ENCODE measurements at regions not wholly inside any gene's neighbourhood (a gene's known extent, or its start where the extent isn't known, plus 50 kb on each side); places are given as distances from the start of the nearest gene placed in this dataset.

DNA sequence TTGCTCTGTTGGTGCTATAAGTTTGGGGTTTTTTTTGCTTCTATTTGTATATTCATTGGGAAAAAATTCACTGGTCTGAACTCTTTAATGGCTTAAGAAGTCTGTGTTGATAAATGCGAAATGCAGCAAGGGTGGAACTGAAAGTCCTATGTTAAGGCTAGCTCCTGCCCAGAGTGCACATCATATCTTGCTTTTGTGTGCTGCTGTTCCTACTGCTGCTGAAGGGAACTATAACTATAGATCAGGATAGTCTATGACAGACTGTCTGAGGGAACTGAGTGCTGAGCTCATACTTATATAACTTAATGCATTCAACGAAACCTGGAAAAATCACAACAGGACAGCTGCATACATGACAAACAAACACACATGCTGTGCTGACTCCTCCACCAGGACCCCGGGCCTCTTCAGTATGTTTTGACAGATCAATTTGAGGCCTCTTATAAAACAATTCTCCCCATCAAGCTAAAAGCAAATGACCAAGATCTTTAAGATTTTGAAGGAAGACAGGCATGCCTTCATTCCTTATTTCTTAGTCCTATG, 1031.5 kb upstream of the ADGRL2 start:
- DNase-seq (ENCODE audit: low spot score) (no peak), ATAC-seq (no peak), FAIRE-seq (no peak)
- no TSS peak for BruUV-seq (replicated peaks)
- ChIA-PET CTCF (ENCODE audit: low intra/inter-chr PET ratio, low total read pairs) (no interaction called here), POLR2A (no interaction called here)
- no peaks in the 10 kb centered on the region for H3K79me2 ChIP-seq (ENCODE audit: insufficient read depth, low read length)
- no peak overlapping the region for H3K4me2 ChIP-seq (ENCODE audit: low read depth, low read length)
- WGBS (ENCODE audit: low lambda C conversion rate), result 8% methylated on average over 3 of the region's 3 CpGs
- H3K27me3 ChIP-seq (ENCODE audit: control insufficient read depth in 1 of 2, insufficient read depth in 2 of 2, low read length in 2 of 2), result no peaks in the 10 kb centered on the region
- no peaks in the 10 kb centered on the region for H4K20me1 ChIP-seq (ENCODE audit: insufficient read depth, low read length)
- no peak overlapping the region for H3K4me3 ChIP-seq (replicated peaks in 1 of 3; ENCODE audit: insufficient read depth in 1 of 3, low read depth in 2 of 3, low read length in 3 of 3)
- no peak overlapping the region for H3K27ac ChIP-seq (ENCODE audit: extremely low read length, insufficient read depth, low read length)
- no peaks in the 10 kb centered on the region for H3K36me3 ChIP-seq (replicated peaks in 1 of 2; ENCODE audit: control insufficient read depth in 1 of 2, insufficient read depth in 2 of 2, low read length in 2 of 2)
- TF ChIP-seq ZSCAN31 (CRISPR knock-in tag; IDR thresholded peaks at IDR 0.05; ENCODE audit: low read depth) (no peak), AGO2 (optimal IDR thresholded peaks at IDR 0.05; ENCODE audit: low read depth, low read length) (no peak), GABPB1 (CRISPR knock-in tag; IDR thresholded peaks at IDR 0.05) (no peak), NFE2 (CRISPR knock-in tag; IDR thresholded peaks at IDR 0.05) (no peak), GLI4 (CRISPR knock-in tag; IDR thresholded peaks at IDR 0.05; ENCODE audit: borderline replicate concordance) (no peak), FOXO1 (CRISPR knock-in tag; IDR thresholded peaks at IDR 0.05) (no peak), SRY (CRISPR knock-in tag; IDR thresholded peaks at IDR 0.05) (no peak)
- TF ChIP-seq, protein P1, sequence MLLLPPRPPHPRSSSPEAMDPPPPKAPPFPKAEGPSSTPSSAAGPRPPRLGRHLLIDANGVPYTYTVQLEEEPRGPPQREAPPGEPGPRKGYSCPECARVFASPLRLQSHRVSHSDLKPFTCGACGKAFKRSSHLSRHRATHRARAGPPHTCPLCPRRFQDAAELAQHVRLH (CRISPR knock-in tag; IDR thresholded peaks at IDR 0.05; ENCODE audit: borderline replicate concordance, low read depth), result no peak
- TF ChIP-seq, protein P2, sequence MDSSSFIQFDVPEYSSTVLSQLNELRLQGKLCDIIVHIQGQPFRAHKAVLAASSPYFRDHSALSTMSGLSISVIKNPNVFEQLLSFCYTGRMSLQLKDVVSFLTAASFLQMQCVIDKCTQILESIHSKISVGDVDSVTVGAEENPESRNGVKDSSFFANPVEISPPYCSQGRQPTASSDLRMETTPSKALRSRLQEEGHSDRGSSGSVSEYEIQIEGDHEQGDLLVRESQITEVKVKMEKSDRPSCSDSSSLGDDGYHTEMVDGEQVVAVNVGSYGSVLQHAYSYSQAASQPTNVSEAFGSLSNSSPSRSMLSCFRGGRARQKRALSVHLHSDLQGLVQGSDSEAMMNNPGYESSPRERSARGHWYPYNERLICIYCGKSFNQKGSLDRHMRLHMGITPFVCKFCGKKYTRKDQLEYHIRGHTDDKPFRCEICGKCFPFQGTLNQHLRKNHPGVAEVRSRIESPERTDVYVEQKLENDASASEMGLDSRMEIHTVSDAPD (CRISPR knock-in tag; IDR thresholded peaks at IDR 0.05), result no peak
- in situ Hi-C loops (cut with HindIII; ENCODE audit: extremely low pct_ligation_motif_present, low pct_unique_long_range_greater_than_20kb) (no loop called here), intact Hi-C loops (cut with micrococcal nuclease; ENCODE audit: unreplicated experiment) (no loop called here)
- H3K4me1 ChIP-seq (ENCODE audit: insufficient read depth, low read length), result no peaks in the 10 kb centered on the region
- no peak overlapping the region for H3K9ac ChIP-seq (ENCODE audit: insufficient read depth, low read depth, low read length)
- no peak overlapping the region for H2AFZ ChIP-seq (ENCODE audit: low read length)
- H3K9me3 ChIP-seq (ENCODE audit: low read length), result peaks cover 69% of the 10 kb centered on the region

Data from HepG2 (cell line).